ENCODE measurements at regions not wholly inside any gene's neighbourhood (a gene's known extent, or its start where the extent isn't known, plus 50 kb on each side); places are given as distances from the start of the nearest gene placed in this dataset.

DNA sequence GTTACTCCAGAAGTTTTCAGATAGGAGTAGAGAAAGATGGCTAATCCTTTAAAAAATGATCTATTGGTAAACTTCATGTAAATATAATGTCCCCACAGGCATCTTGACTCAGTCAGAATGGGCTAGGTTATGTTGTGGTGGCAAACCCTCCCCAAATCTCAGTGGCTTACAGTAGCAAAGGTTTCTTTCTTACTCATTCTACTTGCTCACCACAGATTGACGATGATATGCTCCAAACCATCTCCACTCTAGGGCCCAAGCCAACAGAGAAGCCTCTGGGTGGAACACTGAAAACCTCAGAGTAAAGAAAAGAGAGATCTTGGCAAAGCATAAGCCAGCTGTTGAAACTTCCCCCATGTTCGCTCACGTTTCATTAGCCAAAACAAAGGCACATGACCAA is 146.4 kb downstream of the EMP1 start:
- Histone ChIP-seq H3K79me2 (ENCODE audit: insufficient read depth, low read length) (no peaks in the 10 kb centered on the region), H3K9me3 (ENCODE audit: control insufficient read depth in 1 of 2, insufficient read depth in 1 of 2, low read depth in 1 of 2, low read length in 2 of 2) (no peaks in the 10 kb centered on the region), H3K27ac (ENCODE audit: low read depth, low read length) (no peak overlapping the region), H3K9me2 (ENCODE audit: insufficient read depth) (no peaks in the 10 kb centered on the region), H4K20me1 (ENCODE audit: insufficient read depth) (no peaks in the 10 kb centered on the region), H3K4me1 (ENCODE audit: control insufficient read depth in 1 of 2, insufficient read depth in 2 of 2, low read length in 2 of 2) (peaks cover 19 to 51% of the 10 kb centered on the region in 2 experiments), H3K27me3 (ENCODE audit: insufficient read depth, low read length) (no peaks in the 10 kb centered on the region), H3K4me3 (replicated peaks in 1 of 2; ENCODE audit: low read depth in 1 of 2, low read length in 2 of 2) (no peak overlapping the region), H3K4me2 (ENCODE audit: low read length) (peak overlapping the region; percentile 56), H3K9ac (ENCODE audit: low read length) (no peak overlapping the region), H2AFZ (ENCODE audit: low read depth, low read length, poor library complexity, severe bottlenecking) (no peak overlapping the region), H3K36me3 (ENCODE audit: control insufficient read depth in 1 of 2, insufficient read depth in 2 of 2, low read length in 2 of 2) (no peaks in the 10 kb centered on the region)
- DNase-seq (ENCODE audit: low read depth, low spot score) (no peak), ATAC-seq (no peak)
- ChIA-PET POLR2A (no interaction called here), RAD21 (ENCODE audit: low non-redundant PET in 1 of 2, low total read pairs in 2 of 2, uncharacterized antibody in 2 of 2, unreplicated experiment in 2 of 2) (no interaction called here), CTCF (interaction anchor here (4.2 kb wide), 1 partner anchor 19 kb away, joined by 18 read pairs; no protein-coding TSS in a partner anchor)
- TF ChIP-seq, protein P1, sequence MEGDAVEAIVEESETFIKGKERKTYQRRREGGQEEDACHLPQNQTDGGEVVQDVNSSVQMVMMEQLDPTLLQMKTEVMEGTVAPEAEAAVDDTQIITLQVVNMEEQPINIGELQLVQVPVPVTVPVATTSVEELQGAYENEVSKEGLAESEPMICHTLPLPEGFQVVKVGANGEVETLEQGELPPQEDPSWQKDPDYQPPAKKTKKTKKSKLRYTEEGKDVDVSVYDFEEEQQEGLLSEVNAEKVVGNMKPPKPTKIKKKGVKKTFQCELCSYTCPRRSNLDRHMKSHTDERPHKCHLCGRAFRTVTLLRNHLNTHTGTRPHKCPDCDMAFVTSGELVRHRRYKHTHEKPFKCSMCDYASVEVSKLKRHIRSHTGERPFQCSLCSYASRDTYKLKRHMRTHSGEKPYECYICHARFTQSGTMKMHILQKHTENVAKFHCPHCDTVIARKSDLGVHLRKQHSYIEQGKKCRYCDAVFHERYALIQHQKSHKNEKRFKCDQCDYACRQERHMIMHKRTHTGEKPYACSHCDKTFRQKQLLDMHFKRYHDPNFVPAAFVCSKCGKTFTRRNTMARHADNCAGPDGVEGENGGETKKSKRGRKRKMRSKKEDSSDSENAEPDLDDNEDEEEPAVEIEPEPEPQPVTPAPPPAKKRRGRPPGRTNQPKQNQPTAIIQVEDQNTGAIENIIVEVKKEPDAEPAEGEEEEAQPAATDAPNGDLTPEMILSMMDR (IDR thresholded peaks at IDR 0.05 in 2 of 3, conservative IDR thresholded peaks at IDR 0.05 in 1 of 3; ENCODE audit: borderline replicate concordance in 1 of 3, insufficient read depth in 1 of 3, low read depth in 2 of 3, low read length in 2 of 3): no peak
- TF ChIP-seq RAD21 (IDR thresholded peaks at IDR 0.05; ENCODE audit: low read depth) (no peak), CBX3 (IDR thresholded peaks at IDR 0.05; ENCODE audit: low read depth) (no peak), EGR1 (IDR thresholded peaks at IDR 0.05; ENCODE audit: low read depth) (no peak), POLR2A (IDR thresholded peaks at IDR 0.05; ENCODE audit: borderline replicate concordance, extremely low read depth, insufficient read depth, insufficient read length) (no peak), TCF7L2 (IDR thresholded peaks at IDR 0.05; ENCODE audit: borderline replicate concordance, extremely low read depth, insufficient read depth, insufficient read length) (no peak), POLR2AphosphoS5 (IDR thresholded peaks at IDR 0.05; ENCODE audit: low read depth, low read length) (no peak), SRF (IDR thresholded peaks at IDR 0.05; ENCODE audit: low read depth) (no peak), JUND (IDR thresholded peaks at IDR 0.05) (no peak), CEBPB (IDR thresholded peaks at IDR 0.05; ENCODE audit: low read depth) (no peak), EZH2 (IDR thresholded peaks at IDR 0.05) (no peak)
- TF ChIP-seq, protein P2, sequence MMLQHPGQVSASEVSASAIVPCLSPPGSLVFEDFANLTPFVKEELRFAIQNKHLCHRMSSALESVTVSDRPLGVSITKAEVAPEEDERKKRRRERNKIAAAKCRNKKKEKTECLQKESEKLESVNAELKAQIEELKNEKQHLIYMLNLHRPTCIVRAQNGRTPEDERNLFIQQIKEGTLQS (IDR thresholded peaks at IDR 0.05): no peak
- TF ChIP-seq, protein P3, sequence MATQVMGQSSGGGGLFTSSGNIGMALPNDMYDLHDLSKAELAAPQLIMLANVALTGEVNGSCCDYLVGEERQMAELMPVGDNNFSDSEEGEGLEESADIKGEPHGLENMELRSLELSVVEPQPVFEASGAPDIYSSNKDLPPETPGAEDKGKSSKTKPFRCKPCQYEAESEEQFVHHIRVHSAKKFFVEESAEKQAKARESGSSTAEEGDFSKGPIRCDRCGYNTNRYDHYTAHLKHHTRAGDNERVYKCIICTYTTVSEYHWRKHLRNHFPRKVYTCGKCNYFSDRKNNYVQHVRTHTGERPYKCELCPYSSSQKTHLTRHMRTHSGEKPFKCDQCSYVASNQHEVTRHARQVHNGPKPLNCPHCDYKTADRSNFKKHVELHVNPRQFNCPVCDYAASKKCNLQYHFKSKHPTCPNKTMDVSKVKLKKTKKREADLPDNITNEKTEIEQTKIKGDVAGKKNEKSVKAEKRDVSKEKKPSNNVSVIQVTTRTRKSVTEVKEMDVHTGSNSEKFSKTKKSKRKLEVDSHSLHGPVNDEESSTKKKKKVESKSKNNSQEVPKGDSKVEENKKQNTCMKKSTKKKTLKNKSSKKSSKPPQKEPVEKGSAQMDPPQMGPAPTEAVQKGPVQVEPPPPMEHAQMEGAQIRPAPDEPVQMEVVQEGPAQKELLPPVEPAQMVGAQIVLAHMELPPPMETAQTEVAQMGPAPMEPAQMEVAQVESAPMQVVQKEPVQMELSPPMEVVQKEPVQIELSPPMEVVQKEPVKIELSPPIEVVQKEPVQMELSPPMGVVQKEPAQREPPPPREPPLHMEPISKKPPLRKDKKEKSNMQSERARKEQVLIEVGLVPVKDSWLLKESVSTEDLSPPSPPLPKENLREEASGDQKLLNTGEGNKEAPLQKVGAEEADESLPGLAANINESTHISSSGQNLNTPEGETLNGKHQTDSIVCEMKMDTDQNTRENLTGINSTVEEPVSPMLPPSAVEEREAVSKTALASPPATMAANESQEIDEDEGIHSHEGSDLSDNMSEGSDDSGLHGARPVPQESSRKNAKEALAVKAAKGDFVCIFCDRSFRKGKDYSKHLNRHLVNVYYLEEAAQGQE (IDR thresholded peaks at IDR 0.05; ENCODE audit: low read depth): no peak
- TF ChIP-seq, protein P4, sequence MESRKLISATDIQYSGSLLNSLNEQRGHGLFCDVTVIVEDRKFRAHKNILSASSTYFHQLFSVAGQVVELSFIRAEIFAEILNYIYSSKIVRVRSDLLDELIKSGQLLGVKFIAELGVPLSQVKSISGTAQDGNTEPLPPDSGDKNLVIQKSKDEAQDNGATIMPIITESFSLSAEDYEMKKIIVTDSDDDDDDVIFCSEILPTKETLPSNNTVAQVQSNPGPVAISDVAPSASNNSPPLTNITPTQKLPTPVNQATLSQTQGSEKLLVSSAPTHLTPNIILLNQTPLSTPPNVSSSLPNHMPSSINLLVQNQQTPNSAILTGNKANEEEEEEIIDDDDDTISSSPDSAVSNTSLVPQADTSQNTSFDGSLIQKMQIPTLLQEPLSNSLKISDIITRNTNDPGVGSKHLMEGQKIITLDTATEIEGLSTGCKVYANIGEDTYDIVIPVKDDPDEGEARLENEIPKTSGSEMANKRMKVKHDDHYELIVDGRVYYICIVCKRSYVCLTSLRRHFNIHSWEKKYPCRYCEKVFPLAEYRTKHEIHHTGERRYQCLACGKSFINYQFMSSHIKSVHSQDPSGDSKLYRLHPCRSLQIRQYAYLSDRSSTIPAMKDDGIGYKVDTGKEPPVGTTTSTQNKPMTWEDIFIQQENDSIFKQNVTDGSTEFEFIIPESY (IDR thresholded peaks at IDR 0.05; ENCODE audit: extremely low read depth, insufficient replicate concordance, low read length): no peak
- TF ChIP-seq, protein P5, sequence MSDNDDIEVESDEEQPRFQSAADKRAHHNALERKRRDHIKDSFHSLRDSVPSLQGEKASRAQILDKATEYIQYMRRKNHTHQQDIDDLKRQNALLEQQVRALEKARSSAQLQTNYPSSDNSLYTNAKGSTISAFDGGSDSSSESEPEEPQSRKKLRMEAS (IDR thresholded peaks at IDR 0.05): no peak
- no TSS peak for BruUV-seq (replicated peaks)
- intact Hi-C loops (cut with micrococcal nuclease): loop anchor here (10.0 kb wide), 1 partner anchor 392 kb away; no protein-coding TSS in a partner anchor

Data from HCT116 (cell line).